ENCODE measurements at regions not wholly inside any gene's neighbourhood (a gene's known extent, or its start where the extent isn't known, plus 50 kb on each side); places are given as distances from the start of the nearest gene placed in this dataset.
A peak's percentile ranks its signal among the peaks of the same experiment; 100 is the strongest.

GRCh38 chr6:91434576-91434975, 847.7 kb upstream of the MAP3K7 start:
- DNase-seq, result no peak

- no peak for DNase-seq
Measured at GRCh38 chr6:91433660-91434534, 847.0 kb upstream of the MAP3K7 start.

GRCh38 chr6:91428953-91429560, 842.2 kb upstream of the MAP3K7 start:
- DNase-seq, result peak; percentile 5

- DNase-seq, result no peak
Measured at GRCh38 chr6:91428296-91428695, 841.4 kb upstream of the MAP3K7 start.

- DNase-seq, result no peak
Measured at GRCh38 chr6:91420243-91420642, 833.4 kb upstream of the MAP3K7 start.

GRCh38 chr6:91415031-91415605, 828.2 kb upstream of the MAP3K7 start:
- DNase-seq, result no peak

GRCh38 chr6:91412532-91412931, 825.7 kb upstream of the MAP3K7 start:
- DNase-seq, result no peak

GRCh38 chr6:91407706-91408105, 820.8 kb upstream of the MAP3K7 start:
- DNase-seq, result no peak

GRCh38 chr6:91392951-91393350, 806.1 kb upstream of the MAP3K7 start:
- DNase-seq, result peak; percentile 19

- no peak for DNase-seq
Measured at GRCh38 chr6:91387290-91388059, 800.6 kb upstream of the MAP3K7 start.

- DNase-seq, result no peak
Measured at GRCh38 chr6:91386204-91386603, 799.3 kb upstream of the MAP3K7 start.

- DNase-seq, result no peak
Measured at GRCh38 chr6:91383207-91383606, 796.3 kb upstream of the MAP3K7 start.

GRCh38 chr6:91376686-91377085, 789.8 kb upstream of the MAP3K7 start:
- DNase-seq, result no peak

- DNase-seq, result no peak
Measured at GRCh38 chr6:91366781-91367180, 779.9 kb upstream of the MAP3K7 start.

GRCh38 chr6:91358986-91359385, 772.1 kb upstream of the MAP3K7 start:
- DNase-seq, result no peak

GRCh38 chr6:91352878-91353277, 766.0 kb upstream of the MAP3K7 start:
- no peak for DNase-seq

- no peak for DNase-seq
Measured at GRCh38 chr6:91352321-91352720, 765.4 kb upstream of the MAP3K7 start.

GRCh38 chr6:91350146-91350908, 763.5 kb upstream of the MAP3K7 start:
- no peak for DNase-seq

- no peak for DNase-seq
Measured at GRCh38 chr6:91341473-91341872, 754.6 kb upstream of the MAP3K7 start.

GRCh38 chr6:91340896-91341395, 754.1 kb upstream of the MAP3K7 start:
- DNase-seq, result no peak

- no peak for DNase-seq
Measured at GRCh38 chr6:91337967-91338366, 751.1 kb upstream of the MAP3K7 start.

- DNase-seq, result no peak
Measured at GRCh38 chr6:91330896-91331295, 744.0 kb upstream of the MAP3K7 start.
